HL-60/S4 treated with retinoic acid at 250 ng/mL for 4 days and 3 days (cell line): ENCODE measurements at regions not wholly inside any gene's neighbourhood (a gene's known extent, or its start where the extent isn't known, plus 50 kb on each side); places are given as distances from the start of the nearest gene placed in this dataset.

Experiments
- in situ Hi-C: fragments of 300-500 bp; cut with MboI; formaldehyde crosslinking; loops from 2 replicates; pipeline ENCODE4 v1.7.0; 2022; ENCODE audit warnings: low sequenced_read_pairs

DNA sequence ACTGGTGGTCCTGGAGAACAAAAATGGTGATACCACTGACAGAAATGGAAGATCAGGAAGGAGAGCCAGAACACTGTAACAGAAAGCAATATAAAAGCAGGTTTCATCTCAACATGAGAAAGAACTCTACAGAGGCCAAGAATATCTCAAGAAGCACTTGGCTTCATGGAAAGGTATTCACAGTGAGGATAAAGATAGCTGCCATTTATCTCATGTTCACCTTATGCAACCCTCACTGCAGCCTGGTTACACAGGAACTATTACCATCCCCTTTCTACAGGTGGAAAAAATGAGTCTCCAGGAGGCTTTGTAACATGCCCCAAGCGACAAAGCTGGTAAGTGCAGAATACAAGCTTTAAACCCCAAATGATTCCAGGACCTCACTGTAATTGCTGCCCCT lies 606.1 kb upstream of the CADM1 start:
- in situ Hi-C loops = no loop called here

DNA sequence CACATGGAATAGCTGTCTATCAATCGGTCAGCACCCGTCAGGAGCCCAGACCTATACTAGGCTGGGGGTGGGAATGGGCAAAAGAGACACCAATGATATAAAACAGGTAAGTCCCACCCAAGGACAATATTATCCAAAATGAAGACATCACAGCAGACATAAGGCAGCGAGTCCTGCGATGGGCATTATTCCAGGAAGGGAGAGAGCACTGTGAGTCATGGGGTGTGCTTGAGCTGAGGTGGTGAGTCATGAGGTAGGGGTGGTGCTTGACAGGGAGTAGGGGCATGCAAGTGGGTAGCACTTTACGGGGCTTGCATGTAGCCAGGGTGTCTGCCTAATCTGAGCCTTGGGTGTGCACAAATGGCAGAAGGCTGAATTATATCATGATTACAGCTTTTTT lies 605.0 kb upstream of the CADM1 start:
- in situ Hi-C loops = no loop called here

DNA sequence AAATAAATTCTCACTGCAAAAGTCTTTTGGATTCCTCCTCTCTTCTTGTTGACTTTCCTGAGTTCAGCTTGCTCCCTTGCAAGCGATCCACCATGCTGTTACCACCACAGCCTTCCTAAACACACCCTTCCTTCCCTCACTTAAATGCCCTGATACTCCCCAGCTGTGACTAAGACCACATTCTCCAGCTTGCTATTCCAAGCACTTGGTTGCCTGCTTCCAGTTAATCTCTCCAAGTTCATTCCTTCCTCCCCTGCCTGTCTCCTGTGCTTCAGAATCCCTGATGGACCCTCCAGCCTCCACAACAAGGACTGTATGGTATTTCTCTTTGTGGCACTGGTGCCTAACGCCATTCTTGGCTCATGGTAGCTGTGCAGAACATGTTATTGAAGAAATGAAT lies 603.9 kb upstream of the CADM1 start:
- in situ Hi-C loops = no loop called here

DNA sequence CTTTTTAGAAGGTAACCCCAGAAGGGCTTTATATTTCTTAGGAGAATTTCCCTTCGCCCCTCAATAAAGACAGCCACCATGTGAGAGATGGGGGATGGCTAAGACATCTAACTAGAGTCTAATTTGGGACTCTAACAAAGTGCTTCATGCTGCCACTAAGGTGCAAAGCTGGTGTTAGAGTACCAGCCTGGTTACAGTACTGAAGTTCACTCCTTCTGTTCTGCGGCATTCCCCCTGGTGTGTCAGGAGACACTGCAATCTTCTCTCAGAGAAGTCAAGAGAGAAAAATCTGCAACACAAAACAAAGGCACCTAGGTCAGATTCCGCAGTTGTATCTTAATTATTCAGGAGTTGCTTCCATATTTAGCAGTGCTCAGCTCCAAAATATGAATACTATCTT lies 603.0 kb upstream of the CADM1 start:
- in situ Hi-C loops = no loop called here

DNA sequence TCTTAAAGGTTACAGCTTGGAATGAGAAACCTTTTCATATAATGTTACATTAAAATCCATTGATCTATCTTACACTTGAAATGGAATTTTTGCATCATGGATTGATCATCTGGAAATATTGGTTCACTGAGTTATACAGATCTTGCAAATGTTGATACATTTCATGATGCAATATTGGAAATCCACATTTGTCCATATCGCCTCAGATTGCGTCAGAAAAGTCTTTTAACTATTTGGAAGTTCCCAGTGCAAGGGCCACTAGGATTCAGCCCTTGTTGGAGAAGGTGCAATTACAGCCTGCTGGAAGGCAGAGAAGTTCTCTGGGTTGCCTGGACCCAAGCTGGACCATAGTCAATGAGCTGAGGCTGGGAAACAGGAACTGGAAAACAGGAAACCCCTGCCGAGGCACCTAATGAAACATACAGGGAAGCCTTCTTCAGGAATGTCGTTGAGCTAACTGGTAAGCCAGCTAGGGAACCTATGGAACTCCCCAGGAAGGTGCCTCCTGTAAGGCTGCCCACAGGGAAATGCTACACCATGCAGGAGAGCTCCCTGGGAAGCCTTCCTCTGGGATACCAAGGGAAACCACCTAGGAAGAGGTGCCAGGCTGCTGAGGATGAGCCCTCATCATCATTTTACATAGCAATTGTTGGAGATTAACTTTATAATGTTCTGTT lies 600.4 kb upstream of the CADM1 start:
- in situ Hi-C loops = no loop called here

DNA sequence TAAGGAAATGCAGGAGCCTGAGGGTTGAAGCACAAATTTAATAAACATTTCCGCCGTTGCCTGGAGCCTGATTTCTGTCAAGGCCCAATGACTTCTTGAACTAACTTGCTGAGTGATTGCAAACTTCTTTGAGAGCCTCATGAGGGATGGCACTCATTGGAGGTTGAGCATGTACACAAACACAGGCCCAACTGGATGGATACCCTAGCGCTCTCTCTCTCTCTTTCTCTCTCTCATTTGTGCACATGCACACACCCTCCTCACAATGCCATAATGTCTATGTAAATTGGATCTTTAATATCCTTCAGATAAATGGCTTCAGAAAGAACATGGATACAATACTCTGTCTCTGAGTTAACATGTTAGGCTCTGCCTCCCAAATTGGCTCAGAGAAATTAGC lies 597.7 kb upstream of the CADM1 start:
- in situ Hi-C loops = no loop called here

DNA sequence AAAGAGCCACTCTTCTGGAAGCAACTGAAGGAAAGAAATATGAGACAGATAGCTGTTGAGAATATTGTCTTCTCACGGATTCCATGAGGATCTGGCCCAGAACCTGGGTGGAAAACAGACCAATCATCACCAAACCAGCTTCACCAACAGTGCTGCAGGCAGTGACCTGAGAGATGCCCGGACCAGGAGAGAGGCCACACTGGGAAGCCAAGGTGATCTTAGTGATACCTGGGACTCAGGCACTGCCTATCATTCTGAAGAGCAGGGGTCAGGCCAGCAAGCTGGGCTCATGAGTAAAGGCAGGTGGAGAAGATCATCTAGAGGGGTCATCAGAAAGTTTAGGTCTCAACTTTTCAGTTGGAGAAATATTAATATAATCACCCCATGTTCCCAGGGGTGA lies 595.8 kb upstream of the CADM1 start:
- in situ Hi-C loops = no loop called here

DNA sequence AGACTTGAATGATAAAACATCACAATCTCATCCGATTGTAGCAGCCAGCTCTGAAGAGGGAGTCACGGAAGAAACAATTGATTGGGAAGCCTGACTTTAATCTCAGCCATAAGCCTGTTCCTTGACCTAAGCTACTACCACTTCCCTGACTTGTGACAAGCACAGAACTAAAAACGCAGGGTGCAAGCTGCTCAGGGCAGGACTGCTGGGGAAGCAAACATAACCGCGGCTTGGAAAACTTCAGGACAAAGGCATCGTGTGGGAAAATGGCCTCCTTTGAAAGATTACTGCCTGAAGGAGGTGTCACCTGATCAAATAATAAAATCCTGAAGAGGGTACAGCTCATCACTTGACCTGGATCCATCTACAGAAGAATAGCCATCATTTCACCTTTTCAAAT lies 595.3 kb upstream of the CADM1 start:
- in situ Hi-C loops = loop anchor here (25.0 kb wide), 1 partner anchor 762 kb away; no protein-coding TSS in a partner anchor

DNA sequence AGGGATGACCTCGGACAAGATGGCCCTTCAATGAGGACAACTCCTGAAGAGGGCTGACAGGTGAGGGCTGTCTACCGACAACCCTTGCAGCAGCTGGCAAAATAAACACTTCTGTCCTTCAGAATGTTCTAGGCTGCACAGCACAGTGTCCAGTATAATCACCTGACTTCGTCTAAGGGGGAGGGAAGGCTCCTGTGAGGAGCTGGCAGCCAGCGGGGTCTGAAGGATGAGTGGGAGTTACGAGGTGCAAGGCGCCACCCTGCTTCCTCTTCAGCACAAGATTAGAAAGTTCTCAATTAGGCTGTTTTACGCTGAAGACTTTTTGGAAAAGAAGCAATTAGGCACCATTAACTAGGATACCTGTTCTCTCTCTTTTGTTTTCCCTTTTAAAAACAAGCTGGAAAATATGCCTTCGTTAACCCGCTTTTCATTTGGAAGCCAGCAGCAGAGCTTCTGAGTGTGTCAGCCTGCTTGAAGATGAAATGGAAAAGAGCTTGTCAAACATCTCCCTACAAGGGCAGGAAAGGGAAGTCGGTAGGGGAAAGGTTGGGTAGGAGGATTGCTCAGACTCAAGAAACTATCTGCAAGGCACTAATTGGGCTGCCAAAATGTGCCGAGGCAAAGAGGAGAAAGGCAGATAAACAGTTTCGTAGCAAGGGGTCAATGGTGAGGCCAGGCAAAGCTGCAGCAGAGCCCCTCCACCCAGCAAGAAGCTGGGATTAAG lies 592.2 kb upstream of the CADM1 start:
- in situ Hi-C loops = loop anchor here (25.0 kb wide), 1 partner anchor 759 kb away; no protein-coding TSS in a partner anchor

DNA sequence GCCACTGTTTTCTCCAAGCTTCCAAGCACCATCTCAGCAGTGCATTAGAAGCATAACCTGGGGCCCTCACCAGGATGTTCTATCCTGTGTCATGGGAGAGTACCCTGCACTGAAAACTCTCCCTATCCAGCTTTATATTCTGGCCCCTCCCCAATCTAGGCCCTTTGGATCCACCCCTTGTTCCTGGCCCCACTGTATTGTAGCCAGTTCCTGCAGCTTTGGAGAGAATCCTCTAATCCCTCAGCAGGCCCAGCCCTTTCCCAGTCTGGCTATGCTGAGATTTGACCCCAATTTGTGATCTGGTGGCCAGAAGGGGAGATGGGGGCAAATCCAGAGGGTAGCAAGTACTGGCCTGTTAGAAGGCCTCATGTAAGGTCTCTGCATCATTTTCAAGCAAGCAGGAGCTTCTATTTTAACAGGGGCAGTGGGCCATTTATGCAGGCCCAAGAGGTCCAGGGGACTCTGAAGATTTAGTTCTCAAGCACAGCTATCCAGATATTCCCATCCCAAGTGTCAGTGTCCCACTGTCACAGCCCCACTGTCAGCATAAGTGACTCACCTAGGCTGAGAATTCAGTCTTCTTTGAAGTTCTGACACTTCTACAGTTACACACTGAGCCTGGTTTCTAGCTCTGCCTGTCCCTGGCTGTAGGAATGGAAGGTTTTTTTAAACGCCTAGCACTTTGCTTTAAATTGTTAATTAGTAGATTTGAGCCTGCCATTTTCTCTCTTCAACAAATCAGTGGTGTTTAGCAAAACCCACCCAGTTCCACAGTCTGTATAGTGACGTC lies 589.5 kb upstream of the CADM1 start:
- in situ Hi-C loops = loop anchor here (25.0 kb wide), 1 partner anchor 756 kb away; no protein-coding TSS in a partner anchor

DNA sequence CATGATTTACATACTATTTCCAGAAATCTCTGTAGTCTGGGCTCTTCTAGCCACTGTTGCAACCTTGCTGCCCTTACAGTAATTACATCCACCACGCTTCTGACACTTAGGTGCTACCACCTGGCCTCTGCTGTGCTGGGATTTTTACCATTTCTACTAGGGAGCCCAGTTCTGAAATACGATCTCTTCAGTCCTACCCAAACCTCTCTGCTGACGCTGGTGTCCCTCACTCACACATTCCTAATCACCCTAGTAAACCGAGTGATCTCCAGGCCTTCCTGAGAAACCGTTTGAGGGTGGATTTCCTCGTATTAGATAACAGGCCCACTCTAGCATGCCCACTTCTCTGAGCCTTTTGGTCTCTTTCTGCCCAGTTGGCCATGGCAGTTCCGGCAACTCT lies 588.9 kb upstream of the CADM1 start:
- in situ Hi-C loops = loop anchor here (25.0 kb wide), 1 partner anchor 756 kb away; no protein-coding TSS in a partner anchor

DNA sequence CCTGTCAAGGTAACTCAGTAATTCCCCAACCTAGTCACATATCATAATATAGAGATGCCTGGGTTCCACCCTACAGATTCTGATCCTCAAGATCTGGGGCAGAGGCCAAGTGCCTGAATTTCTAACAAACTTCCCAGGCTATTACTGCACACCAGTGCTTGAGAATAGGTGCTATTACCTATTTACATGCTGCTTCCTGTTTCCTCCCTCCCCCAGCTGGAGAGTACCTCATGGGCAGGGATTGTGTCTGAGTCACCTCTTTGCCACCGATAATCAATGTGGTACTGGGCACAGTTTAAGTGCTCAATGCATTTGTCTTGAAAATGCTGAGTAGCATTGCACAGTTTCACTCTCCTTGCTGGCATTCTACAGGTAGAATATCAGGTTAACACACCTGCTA lies 582.2 kb upstream of the CADM1 start:
- in situ Hi-C loops = loop anchor here (25.0 kb wide), 1 partner anchor 749 kb away; no protein-coding TSS in a partner anchor

DNA sequence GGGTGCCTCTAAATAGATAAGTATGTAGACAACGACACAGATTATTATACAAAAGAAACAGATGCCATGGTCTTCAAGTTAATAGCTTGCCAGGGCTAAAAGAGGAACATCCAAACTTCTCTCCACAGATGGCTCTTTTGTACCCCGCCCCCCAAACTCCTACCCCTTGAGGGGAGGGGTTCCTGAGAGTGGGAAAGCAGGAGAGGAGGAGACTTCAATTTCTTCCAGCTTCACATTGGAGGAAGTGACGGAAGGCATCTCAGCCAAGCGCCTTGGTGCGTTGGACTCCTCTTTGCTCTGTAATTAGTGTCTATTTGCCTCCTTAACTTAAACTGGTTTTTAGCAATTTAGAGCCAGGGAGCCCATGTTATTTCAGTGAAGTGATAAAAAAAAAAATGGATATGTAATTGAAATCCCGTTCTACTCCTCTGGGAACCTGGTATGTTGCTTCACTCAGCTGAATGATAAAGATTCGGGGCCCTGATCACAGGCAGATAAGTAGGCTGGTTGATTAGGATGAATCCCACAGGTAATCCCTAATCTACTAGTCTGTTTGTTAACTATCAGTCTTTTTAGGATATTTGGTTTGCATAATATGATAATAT lies 580.9 kb upstream of the CADM1 start:
- in situ Hi-C loops = loop anchor here (25.0 kb wide), 1 partner anchor 748 kb away; no protein-coding TSS in a partner anchor

DNA sequence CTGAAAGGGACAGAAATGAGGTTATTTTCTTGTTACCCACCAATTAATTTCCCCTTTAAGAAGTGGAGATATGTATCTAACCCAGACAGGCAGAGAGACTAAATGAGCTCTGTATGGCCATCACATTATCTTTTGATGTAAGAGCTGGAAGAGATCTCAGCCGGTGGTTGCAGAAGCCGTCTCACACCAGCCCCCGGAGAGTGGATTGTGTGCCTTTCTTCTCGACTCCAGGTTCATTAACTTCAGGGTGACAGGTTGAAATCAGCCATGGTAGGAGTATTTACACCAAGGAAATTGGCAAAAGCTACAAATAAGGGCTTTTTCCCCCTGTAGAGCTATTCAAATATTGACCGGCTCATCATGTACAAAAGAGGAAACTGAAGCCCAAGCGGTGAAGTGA lies 580.3 kb upstream of the CADM1 start:
- in situ Hi-C loops = loop anchor here (25.0 kb wide), 1 partner anchor 747 kb away; no protein-coding TSS in a partner anchor

DNA sequence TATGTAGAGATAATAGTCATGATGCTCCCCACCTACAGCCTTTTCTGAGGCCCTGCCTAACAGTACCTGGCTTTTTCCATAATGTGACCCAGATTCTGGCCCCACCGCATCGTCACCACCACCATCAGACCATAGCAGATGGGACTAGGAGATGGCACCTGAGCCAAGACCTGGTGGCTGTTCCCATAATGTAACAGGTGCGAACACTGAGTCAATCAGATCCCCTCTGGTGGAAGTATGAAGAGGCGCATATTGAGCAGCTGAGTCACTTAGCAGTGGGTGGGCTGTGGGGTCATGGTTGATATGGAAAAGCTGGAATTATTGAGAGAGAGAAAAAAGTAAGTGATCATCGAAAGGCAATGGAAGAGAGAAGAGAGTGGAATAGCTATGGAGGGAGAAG lies 578.0 kb upstream of the CADM1 start:
- in situ Hi-C loops = loop anchor here (25.0 kb wide), 1 partner anchor 745 kb away; no protein-coding TSS in a partner anchor

DNA sequence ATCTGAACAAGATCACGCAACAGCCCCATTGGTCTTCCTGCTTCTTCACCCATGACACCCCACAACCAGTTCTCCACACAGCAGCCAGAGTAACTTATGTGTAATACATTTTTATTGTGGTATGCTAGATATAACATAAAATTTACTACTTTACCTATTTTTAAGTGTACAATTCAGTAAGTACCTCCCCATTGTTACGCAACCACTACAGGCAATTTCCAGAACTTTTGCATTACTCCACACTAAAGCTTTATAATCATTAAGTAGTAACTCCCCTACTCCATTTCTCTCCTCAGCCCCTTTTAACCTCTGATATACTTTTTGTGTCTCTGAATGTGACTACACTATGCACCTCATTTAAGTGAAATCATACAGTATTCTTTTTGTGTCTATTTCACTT lies 575.4 kb upstream of the CADM1 start:
- in situ Hi-C loops = loop anchor here (25.0 kb wide), 1 partner anchor 742 kb away; no protein-coding TSS in a partner anchor

DNA sequence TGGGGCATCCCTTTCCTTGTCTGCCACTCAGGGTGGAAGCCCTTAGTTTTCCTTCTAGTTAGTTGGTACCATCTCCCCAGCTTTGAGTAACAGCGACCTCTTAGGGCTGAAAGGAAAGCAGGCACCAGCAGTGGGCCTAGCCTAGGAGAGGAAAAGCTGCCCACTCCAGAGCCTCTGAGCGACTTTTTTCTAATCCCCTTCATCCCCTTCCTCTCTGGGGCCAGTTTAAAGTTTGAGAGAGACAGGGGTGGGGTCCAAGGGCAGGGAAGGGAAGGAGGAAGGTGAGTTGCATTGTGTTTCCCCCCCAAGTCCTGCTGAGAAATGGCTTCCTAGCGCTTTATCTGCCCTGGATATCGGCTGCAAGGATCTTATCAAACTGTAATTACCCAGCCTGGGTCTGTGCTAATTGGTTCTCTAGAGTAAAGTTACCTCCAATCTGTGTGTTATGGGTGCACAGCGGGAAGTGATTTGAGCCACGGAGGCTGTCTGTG lies 573.9 kb upstream of the CADM1 start:
- in situ Hi-C loops = loop anchor here (25.0 kb wide), 1 partner anchor 741 kb away; no protein-coding TSS in a partner anchor

DNA sequence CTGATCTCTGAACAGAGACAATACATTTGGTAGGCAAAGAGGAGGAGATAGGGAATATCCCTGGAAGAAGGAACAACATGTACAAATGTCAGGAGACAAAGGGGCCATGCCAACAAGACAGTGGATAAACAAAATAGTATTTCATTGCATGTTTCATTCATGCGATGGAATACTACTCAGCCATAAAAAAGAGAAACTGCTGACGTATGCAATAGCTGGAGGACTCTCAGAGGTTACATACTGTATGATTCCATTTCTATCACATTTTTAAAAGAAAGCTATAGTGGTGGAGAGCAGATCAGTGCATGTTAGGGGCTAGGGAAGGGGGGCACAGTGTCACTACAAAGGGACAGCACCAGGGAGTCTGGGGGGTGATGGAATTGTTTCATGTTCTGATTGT lies 572.9 kb upstream of the CADM1 start:
- in situ Hi-C loops = loop anchor here (25.0 kb wide), 1 partner anchor 740 kb away; no protein-coding TSS in a partner anchor

DNA sequence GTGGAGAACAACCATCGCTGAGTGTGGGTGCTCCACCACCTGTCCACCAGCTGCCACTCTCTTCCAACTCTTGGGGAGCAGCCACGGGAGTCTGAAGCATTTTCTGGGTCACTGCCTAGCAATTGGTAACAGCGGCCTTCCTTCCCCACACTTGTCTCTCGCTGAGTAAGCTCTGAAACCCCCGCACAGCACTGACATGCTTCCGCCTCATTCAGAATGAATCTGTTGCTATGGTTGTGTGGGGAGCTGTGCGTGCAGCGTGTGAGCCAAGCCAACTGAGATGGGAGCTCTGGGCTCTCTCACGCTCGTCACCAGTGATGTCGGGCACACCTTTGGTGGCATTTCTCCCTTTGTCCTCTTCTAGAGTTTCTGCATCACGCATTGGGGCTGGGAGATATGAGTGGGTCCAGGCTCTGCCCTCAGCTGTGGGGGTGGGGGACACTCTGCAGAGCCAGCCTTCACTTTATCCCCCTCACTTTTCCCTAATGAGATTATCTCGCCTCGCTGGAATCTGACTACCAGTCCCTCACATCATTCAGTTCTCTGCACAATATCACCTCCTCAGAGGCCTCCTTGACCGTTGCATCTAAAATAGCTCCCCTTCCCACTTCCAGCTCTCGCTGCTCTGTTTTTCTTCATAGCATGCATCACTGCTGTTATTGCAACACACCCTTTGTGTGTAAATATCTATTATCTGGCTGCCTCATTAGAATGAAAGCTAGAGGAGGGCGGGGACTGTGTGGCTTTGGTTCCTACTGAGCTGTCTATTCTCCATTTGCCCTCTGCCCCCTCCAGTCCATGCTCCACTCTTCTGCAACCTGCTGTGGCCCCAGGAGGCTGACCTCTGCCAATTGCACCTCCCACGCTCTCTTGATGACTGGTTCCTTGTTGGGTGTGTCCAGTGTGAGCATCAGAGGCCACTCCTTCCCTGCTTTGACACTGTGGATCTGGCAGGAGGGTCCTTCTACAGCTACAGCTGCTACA lies 569.9 kb upstream of the CADM1 start:
- in situ Hi-C loops = no loop called here
